ENCODE measurements at regions not wholly inside any gene's neighbourhood (a gene's known extent, or its start where the extent isn't known, plus 50 kb on each side); places are given as distances from the start of the nearest gene placed in this dataset.

- no peak for TF ChIP-seq CTCF (IDR thresholded peaks at IDR 0.05)
- no peak for TF ChIP-seq POLR2A (IDR thresholded peaks at IDR 0.05)
- TF ChIP-seq POLR2AphosphoS5 (IDR thresholded peaks at IDR 0.05), result no peak
- TF ChIP-seq EP300 (IDR thresholded peaks at IDR 0.05), result no peak
Measured at GRCh38 chr11:41779401-41779960, 320.0 kb upstream of the LRRC4C start.

Measured in gastroesophageal sphincter (tissue), 3 donors.